GM23338 (cell line): ENCODE measurements at regions not wholly inside any gene's neighbourhood (a gene's known extent, or its start where the extent isn't known, plus 50 kb on each side); places are given as distances from the start of the nearest gene placed in this dataset.

Experiments
- ATAC-seq: fragments of 200-7000 bp; cut with Tn5 transposase; 3 replicates; pipeline ENCODE4 v1.9.1; 2020
- DNase-seq: peaks from one replicate; pipeline ENCODE4 v3.0.0-alpha.2; 2015; ENCODE audit warnings: low spot score
- H2AFZ ChIP-seq: fragments of 200-600 bp; sonication (generic); 2 replicates; pipeline ENCODE4 v1.8.0; 2016; ENCODE audit warnings: antibody characterized with exemption, mild to moderate bottlenecking, moderate library complexity
- H3F3A ChIP-seq: fragments of 200-600 bp; sonication (generic); replicated peaks from 2 replicates; pipeline ENCODE4 v1.8.0; 2017; ENCODE audit warnings: antibody characterized with exemption, mixed run types, low read depth
- H3K27ac ChIP-seq: fragments of 200-600 bp; sonication (generic); 2 replicates; pipeline ENCODE4 v1.6.1; 2016; ENCODE audit warnings: low read depth
- H3K27me3 ChIP-seq: fragments of 200-600 bp; sonication (generic); 2 replicates; pipeline ENCODE4 v1.8.0; 2016; ENCODE audit warnings: mild to moderate bottlenecking, mixed run types, moderate library complexity; ENCODE audit not compliant: insufficient read depth
- H3K36me3 ChIP-seq: fragments of 200-600 bp; sonication (generic); 2 replicates; pipeline ENCODE4 v1.8.0; 2016; ENCODE audit warnings: mild to moderate bottlenecking; ENCODE audit not compliant: insufficient read depth
- H3K4me1 ChIP-seq: fragments of 200-600 bp; sonication (generic); 2 replicates; pipeline ENCODE4 v1.8.0; 2016; ENCODE audit warnings: mild to moderate bottlenecking, moderate library complexity; ENCODE audit not compliant: insufficient read depth
- H3K4me2 ChIP-seq: fragments of 200-600 bp; sonication (generic); 2 replicates; pipeline ENCODE4 v1.7.1; 2017; ENCODE audit warnings: mixed run types
- H3K4me3 ChIP-seq: fragments of 200-600 bp; sonication (generic); 2 replicates; pipeline ENCODE4 v1.6.1; 2016; ENCODE audit warnings: mixed run types
- H3K79me2 ChIP-seq: fragments of 200-600 bp; sonication (generic); replicated peaks from 2 replicates; pipeline ENCODE4 v1.8.0; 2017; ENCODE audit warnings: mild to moderate bottlenecking; ENCODE audit not compliant: insufficient read depth
- H3K9me2 ChIP-seq: fragments of 200-600 bp; sonication (generic); 2 replicates; pipeline ENCODE4 v1.8.0; 2017; ENCODE audit not compliant: insufficient read depth
- H4K20me1 ChIP-seq: fragments of 200-600 bp; sonication (generic); replicated peaks from 2 replicates; pipeline ENCODE4 v1.8.0; 2017; ENCODE audit warnings: mild to moderate bottlenecking; ENCODE audit not compliant: insufficient read depth
- H3K27ac Mint-ChIP-seq: 2 replicates; pipeline ENCODE4 v1.8.0; 2020; ENCODE audit warnings: inconsistent platforms, mild to moderate bottlenecking, moderate library complexity, mixed read lengths
- H3K27me3 Mint-ChIP-seq: 3 replicates; pipeline ENCODE4 v1.8.0; 2022; ENCODE audit warnings: low read depth, mild to moderate bottlenecking, moderate library complexity, mixed read lengths, inconsistent platforms; ENCODE audit not compliant: insufficient read depth, poor library complexity
- H3K36me3 Mint-ChIP-seq: 3 replicates; pipeline ENCODE4 v1.8.0; 2021; ENCODE audit warnings: low read depth, mild to moderate bottlenecking, inconsistent platforms, moderate library complexity, mixed read lengths
- H3K4me1 Mint-ChIP-seq: 3 replicates; pipeline ENCODE4 v1.8.0; 2020; ENCODE audit warnings: mild to moderate bottlenecking, inconsistent platforms, mixed read lengths
- H3K4me3 Mint-ChIP-seq: 3 replicates; pipeline ENCODE4 v1.8.0; 2021; ENCODE audit warnings: moderate library complexity, mild to moderate bottlenecking, inconsistent platforms, mixed read lengths
- H3K9me3 Mint-ChIP-seq: 3 replicates; pipeline ENCODE4 v1.8.0; 2020; ENCODE audit warnings: moderate library complexity, mild to moderate bottlenecking, inconsistent platforms, mixed read lengths
- CREB1 ChIP-seq: fragments of 250-450 bp; sonication (Bioruptor Pico); IDR thresholded peaks from 2 replicates; pipeline ENCODE4 v1.5.0; 2020; ENCODE audit warnings: low read depth, mild to moderate bottlenecking, moderate library complexity
- EZH2 ChIP-seq: fragments of 200-600 bp; sonication (generic); IDR thresholded peaks from one replicate; pipeline ENCODE4 v1.8.0; 2017; ENCODE audit warnings: antibody characterized with exemption, mild to moderate bottlenecking, low read depth; ENCODE audit not compliant: unreplicated experiment
- EZH2phosphoT487 ChIP-seq: fragments of 200-600 bp; sonication (generic); IDR thresholded peaks from one replicate; pipeline ENCODE4 v1.8.1; 2018; ENCODE audit warnings: antibody characterized with exemption; ENCODE audit not compliant: unreplicated experiment
- REST ChIP-seq: IDR thresholded peaks from one replicate; pipeline ENCODE4 v1.6.1; 2018; ENCODE audit warnings: antibody characterized with exemption; ENCODE audit not compliant: unreplicated experiment
- STAT1 ChIP-seq: IDR thresholded peaks from one replicate; pipeline ENCODE4 v1.6.1; 2016; ENCODE audit warnings: antibody characterized with exemption; ENCODE audit not compliant: unreplicated experiment
- ZNF114 ChIP-seq: fragments of 250-450 bp; sonication (Bioruptor Pico); IDR thresholded peaks from 2 replicates; pipeline ENCODE4 v1.5.0; 2020; ENCODE audit warnings: mild to moderate bottlenecking, moderate library complexity
- ZNF462 ChIP-seq: fragments of 250-450 bp; sonication (Bioruptor Pico); IDR thresholded peaks from 2 replicates; pipeline ENCODE4 v1.5.0; 2020; ENCODE audit warnings: mild to moderate bottlenecking, moderate library complexity
- TF ChIP-seq, protein P1 (sequence below), 2 experiments: fragments of 200-600 bp in 1 of 2; sonication (generic) in 1 of 2; conservative IDR thresholded peaks; 2 replicates each; pipeline versions ENCODE4 v1.5.1 to v1.6.1; 2016 to 2017; ENCODE audit warnings: antibody characterized with exemption in 2 of 2, low read depth in 2 of 2, mild to moderate bottlenecking in 2 of 2, moderate library complexity in 1 of 2
- TF ChIP-seq, protein P2 (sequence below): IDR thresholded peaks from 2 replicates; pipeline ENCODE4 v1.6.1; 2016; ENCODE audit warnings: antibody characterized with exemption

GRCh38 chr3:46141813-46142212, 66.3 kb downstream of the CCR1 start:
- Histone ChIP-seq H3K4me1 (no peaks in the 10 kb centered on the region), H3F3A (no peaks in the 10 kb centered on the region), H3K27ac (no peak overlapping the region), H3K4me2 (no peak overlapping the region), H3K27me3 (no peaks in the 10 kb centered on the region), H3K79me2 (no peaks in the 10 kb centered on the region), H4K20me1 (no peaks in the 10 kb centered on the region), H2AFZ (no peak overlapping the region), H3K36me3 (no peaks in the 10 kb centered on the region), H3K9me2 (peaks cover 4% of the 10 kb centered on the region; the same call in 1 of the 2 replicates), H3K4me3 (no peak overlapping the region)
- H3K27me3 Mint-ChIP-seq, result no peaks in the 10 kb centered on the region
- no peak overlapping the region for H3K27ac Mint-ChIP-seq
- TF ChIP-seq ZNF114 (CRISPR knock-in tag) (no peak), ZNF462 (no peak), STAT1 (no peak), CREB1 (CRISPR knock-in tag) (no peak), REST (no peak), EZH2 (no peak), EZH2phosphoT487 (no peak)
- TF ChIP-seq, protein P1, sequence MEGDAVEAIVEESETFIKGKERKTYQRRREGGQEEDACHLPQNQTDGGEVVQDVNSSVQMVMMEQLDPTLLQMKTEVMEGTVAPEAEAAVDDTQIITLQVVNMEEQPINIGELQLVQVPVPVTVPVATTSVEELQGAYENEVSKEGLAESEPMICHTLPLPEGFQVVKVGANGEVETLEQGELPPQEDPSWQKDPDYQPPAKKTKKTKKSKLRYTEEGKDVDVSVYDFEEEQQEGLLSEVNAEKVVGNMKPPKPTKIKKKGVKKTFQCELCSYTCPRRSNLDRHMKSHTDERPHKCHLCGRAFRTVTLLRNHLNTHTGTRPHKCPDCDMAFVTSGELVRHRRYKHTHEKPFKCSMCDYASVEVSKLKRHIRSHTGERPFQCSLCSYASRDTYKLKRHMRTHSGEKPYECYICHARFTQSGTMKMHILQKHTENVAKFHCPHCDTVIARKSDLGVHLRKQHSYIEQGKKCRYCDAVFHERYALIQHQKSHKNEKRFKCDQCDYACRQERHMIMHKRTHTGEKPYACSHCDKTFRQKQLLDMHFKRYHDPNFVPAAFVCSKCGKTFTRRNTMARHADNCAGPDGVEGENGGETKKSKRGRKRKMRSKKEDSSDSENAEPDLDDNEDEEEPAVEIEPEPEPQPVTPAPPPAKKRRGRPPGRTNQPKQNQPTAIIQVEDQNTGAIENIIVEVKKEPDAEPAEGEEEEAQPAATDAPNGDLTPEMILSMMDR (conservative IDR thresholded peaks at IDR 0.05; ENCODE audit: low read depth in 2 of 2), result no peak
- TF ChIP-seq, protein P2, sequence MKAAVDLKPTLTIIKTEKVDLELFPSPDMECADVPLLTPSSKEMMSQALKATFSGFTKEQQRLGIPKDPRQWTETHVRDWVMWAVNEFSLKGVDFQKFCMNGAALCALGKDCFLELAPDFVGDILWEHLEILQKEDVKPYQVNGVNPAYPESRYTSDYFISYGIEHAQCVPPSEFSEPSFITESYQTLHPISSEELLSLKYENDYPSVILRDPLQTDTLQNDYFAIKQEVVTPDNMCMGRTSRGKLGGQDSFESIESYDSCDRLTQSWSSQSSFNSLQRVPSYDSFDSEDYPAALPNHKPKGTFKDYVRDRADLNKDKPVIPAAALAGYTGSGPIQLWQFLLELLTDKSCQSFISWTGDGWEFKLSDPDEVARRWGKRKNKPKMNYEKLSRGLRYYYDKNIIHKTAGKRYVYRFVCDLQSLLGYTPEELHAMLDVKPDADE, result no peak
- ATAC-seq (no peak), DNase-seq (no peak)
- H3K4me3 Mint-ChIP-seq, result no peak overlapping the region
- no peaks in the 10 kb centered on the region for H3K4me1 Mint-ChIP-seq
- no peaks in the 10 kb centered on the region for H3K9me3 Mint-ChIP-seq
- H3K36me3 Mint-ChIP-seq, result no peaks in the 10 kb centered on the region
